Activated naive CD4-positive, alpha-beta T cell treated with anti-CD3 and anti-CD28 coated beads, Interleukin-2, amount 50 U/mL, for 72 hours (primary cell): ENCODE measurements at regions not wholly inside any gene's neighbourhood (a gene's known extent, or its start where the extent isn't known, plus 50 kb on each side); places are given as distances from the start of the nearest gene placed in this dataset.

ENCODE experiments used
- ATAC-seq, 2 donors: fragments of 150-1000 bp; cut with Tn5 transposase; 2 replicates each; pipeline ENCODE4 v1.10.0; 2021; ENCODE audit warnings: mild to moderate bottlenecking in 2 of 2, moderate library complexity in 2 of 2
- DNase-seq, 2 donors: peaks; one replicate each; pipeline ENCODE4 v3.0.0; 2021 to 2022; ENCODE audit warnings: low spot score in 2 of 2
- H3K27ac Mint-ChIP-seq, 2 donors: one replicate each; pipeline ENCODE4 v1.8.0; 2022; ENCODE audit warnings: mild to moderate bottlenecking in 2 of 2, mixed read lengths in 2 of 2
- H3K36me3 Mint-ChIP-seq, 2 donors: one replicate each; pipeline ENCODE4 v1.8.0; 2022; ENCODE audit warnings: mixed read lengths in 2 of 2
- H3K9me3 Mint-ChIP-seq, 2 donors: one replicate each; pipeline ENCODE4 v1.8.0; 2022; ENCODE audit warnings: mixed read lengths in 2 of 2

- Mint-ChIP-seq H3K27ac (no peak overlapping the region), H3K9me3 (peaks cover 3 to 5% of the 10 kb centered on the region in 2 donors), H3K36me3 (no peaks in the 10 kb centered on the region)
- ATAC-seq (no peak), DNase-seq (no peak)
Measured at GRCh38 chr7:115883629-115884028, 146.9 kb downstream of the TFEC start.

- ATAC-seq (no peak), DNase-seq (no peak)
- Mint-ChIP-seq H3K27ac (no peak overlapping the region), H3K9me3 (no peaks in the 10 kb centered on the region), H3K36me3 (no peaks in the 10 kb centered on the region)
Measured at GRCh38 chr7:115881476-115881875, 149.1 kb downstream of the TFEC start.

GRCh38 chr7:115879171-115879570 is 151.4 kb downstream of the TFEC start:
- Mint-ChIP-seq H3K36me3 (no peaks in the 10 kb centered on the region), H3K27ac (no peak overlapping the region), H3K9me3 (no peaks in the 10 kb centered on the region)
- no peak for DNase-seq
- ATAC-seq = no peak

GRCh38 chr7:115869801-115870200 is 160.8 kb downstream of the TFEC start:
- no peaks in the 10 kb centered on the region for H3K36me3 Mint-ChIP-seq
- H3K27ac Mint-ChIP-seq = no peak overlapping the region
- H3K9me3 Mint-ChIP-seq = no peaks in the 10 kb centered on the region

GRCh38 chr7:115869190-115869589 is 161.4 kb downstream of the TFEC start:
- Mint-ChIP-seq H3K27ac (no peak overlapping the region), H3K36me3 (no peaks in the 10 kb centered on the region)
- no peak for ATAC-seq

More at GRCh38 chr7:115869801-115870200, 160.8 kb downstream of the TFEC start:
- ATAC-seq (no peak), DNase-seq (no peak)

GRCh38 chr7:115868369-115868768 is 162.2 kb downstream of the TFEC start:
- H3K27ac Mint-ChIP-seq = no peak overlapping the region
- no peaks in the 10 kb centered on the region for H3K9me3 Mint-ChIP-seq
- no peaks in the 10 kb centered on the region for H3K36me3 Mint-ChIP-seq
- DNase-seq (no peak), ATAC-seq (no peak)

More at GRCh38 chr7:115869190-115869589, 161.4 kb downstream of the TFEC start:
- H3K9me3 Mint-ChIP-seq = no peaks in the 10 kb centered on the region
- no peak for DNase-seq

GRCh38 chr7:115864082-115864481 is 166.5 kb downstream of the TFEC start:
- ATAC-seq = no peak
- H3K27ac Mint-ChIP-seq = no peak overlapping the region
- no peaks in the 10 kb centered on the region for H3K9me3 Mint-ChIP-seq
- no peaks in the 10 kb centered on the region for H3K36me3 Mint-ChIP-seq
- DNase-seq = no peak

GRCh38 chr7:115851291-115851690 is 179.3 kb downstream of the TFEC start:
- no peaks in the 10 kb centered on the region for H3K9me3 Mint-ChIP-seq
- ATAC-seq (no peak), DNase-seq (no peak)
- H3K36me3 Mint-ChIP-seq = no peaks in the 10 kb centered on the region
- H3K27ac Mint-ChIP-seq = no peak overlapping the region

- H3K36me3 Mint-ChIP-seq = no peaks in the 10 kb centered on the region
- H3K9me3 Mint-ChIP-seq = no peaks in the 10 kb centered on the region
- no peak for DNase-seq
- ATAC-seq = no peak
- no peak overlapping the region for H3K27ac Mint-ChIP-seq
Measured at GRCh38 chr7:115850774-115851173, 179.8 kb downstream of the TFEC start.

GRCh38 chr7:115844857-115845256 is 185.7 kb downstream of the TFEC start:
- H3K27ac Mint-ChIP-seq = no peak overlapping the region
- no peak for DNase-seq
- H3K9me3 Mint-ChIP-seq = no peaks in the 10 kb centered on the region
- ATAC-seq = no peak
- no peaks in the 10 kb centered on the region for H3K36me3 Mint-ChIP-seq

- Mint-ChIP-seq H3K9me3 (no peaks in the 10 kb centered on the region), H3K36me3 (no peaks in the 10 kb centered on the region), H3K27ac (no peak overlapping the region)
- DNase-seq = no peak
- ATAC-seq = no peak
Measured at GRCh38 chr7:115840702-115841101, 189.9 kb downstream of the TFEC start.

- Mint-ChIP-seq H3K36me3 (no peaks in the 10 kb centered on the region), H3K9me3 (peaks cover 0 to 3% of the 10 kb centered on the region in 2 donors), H3K27ac (no peak overlapping the region)
- DNase-seq (no peak), ATAC-seq (no peak)
Measured at GRCh38 chr7:115838829-115839228, 191.7 kb downstream of the TFEC start.

GRCh38 chr7:115831371-115831770 is 199.2 kb downstream of the TFEC start:
- no peak overlapping the region for H3K27ac Mint-ChIP-seq

GRCh38 chr7:115827305-115828045 is 203.1 kb downstream of the TFEC start:
- H3K36me3 Mint-ChIP-seq = no peaks in the 10 kb centered on the region
- H3K9me3 Mint-ChIP-seq = no peaks in the 10 kb centered on the region
- DNase-seq = no peak
- no peak overlapping the region for H3K27ac Mint-ChIP-seq
- no peak for ATAC-seq

More at GRCh38 chr7:115831371-115831770, 199.2 kb downstream of the TFEC start:
- peaks cover 0 to 3% of the 10 kb centered on the region in 2 donors for H3K9me3 Mint-ChIP-seq
- no peaks in the 10 kb centered on the region for H3K36me3 Mint-ChIP-seq
- DNase-seq (no peak), ATAC-seq (no peak)

GRCh38 chr7:115825456-115826115 is 205.0 kb downstream of the TFEC start:
- H3K9me3 Mint-ChIP-seq = no peaks in the 10 kb centered on the region
- no peaks in the 10 kb centered on the region for H3K36me3 Mint-ChIP-seq
- H3K27ac Mint-ChIP-seq = no peak overlapping the region
- DNase-seq (no peak), ATAC-seq (no peak)

- DNase-seq (no peak), ATAC-seq (no peak)
- no peak overlapping the region for H3K27ac Mint-ChIP-seq
- no peaks in the 10 kb centered on the region for H3K9me3 Mint-ChIP-seq
- no peaks in the 10 kb centered on the region for H3K36me3 Mint-ChIP-seq
Measured at GRCh38 chr7:115822801-115823200, 207.8 kb downstream of the TFEC start.

GRCh38 chr7:115822380-115822779 is 208.2 kb downstream of the TFEC start:
- no peaks in the 10 kb centered on the region for H3K36me3 Mint-ChIP-seq
- ATAC-seq (no peak), DNase-seq (no peak)

More at GRCh38 chr7:115822380-115822779, 208.2 kb downstream of the TFEC start:
- no peak overlapping the region for H3K27ac Mint-ChIP-seq
- H3K9me3 Mint-ChIP-seq = no peaks in the 10 kb centered on the region
